H1 (cell line): ENCODE measurements at regions not wholly inside any gene's neighbourhood (a gene's known extent, or its start where the extent isn't known, plus 50 kb on each side); places are given as distances from the start of the nearest gene placed in this dataset.

Experiments
- BRCA1 ChIP-seq: IDR thresholded peaks from 2 replicates; pipeline ENCODE4 v1.6.1; 2012; ENCODE audit warnings: low read depth, low read length, improper control_type of control experiment
- CTCF ChIP-seq, 3 experiments: IDR thresholded peaks; 1 replicate in 2 of 3; 2 replicates in 1 of 3; pipeline versions ENCODE4 v1.5.1 to v1.6.1; 2011; ENCODE audit warnings: low read length in 3 of 3, mild to moderate bottlenecking in 3 of 3, inconsistent platforms in 2 of 3, low read depth in 1 of 3, moderate library complexity in 1 of 3; ENCODE audit not compliant: insufficient read depth in 1 of 3; ENCODE audit errors: control extremely low read depth in 1 of 3
- HDAC6 ChIP-seq: IDR thresholded peaks from one replicate; pipeline ENCODE4 v1.7.1; 2012; ENCODE audit warnings: low read depth, mild to moderate bottlenecking, inconsistent platforms, low read length, moderate library complexity
- POLR2AphosphoS5 ChIP-seq: IDR thresholded peaks from 2 replicates; pipeline ENCODE4 v1.6.1; 2011; ENCODE audit warnings: low read depth, low read length
- RNF2 ChIP-seq: fragments of 200-900, 300-1000 bp; sonication (generic); IDR thresholded peaks from 2 replicates; pipeline ENCODE4 v1.7.1; 2016; ENCODE audit warnings: borderline replicate concordance, low read depth, mild to moderate bottlenecking, antibody characterized with exemption, low read length; ENCODE audit not compliant: poor library complexity, severe bottlenecking; ENCODE audit errors: missing control alignments
- SUZ12 ChIP-seq: fragments of 200-600 bp; sonication (generic); IDR thresholded peaks from 2 replicates; pipeline ENCODE4 v1.6.1; 2012; ENCODE audit warnings: mild to moderate bottlenecking, inconsistent platforms, low read length, moderate library complexity, mixed read lengths
- TCF12 ChIP-seq: IDR thresholded peaks from 2 replicates; pipeline ENCODE4 v1.6.1; 2011; ENCODE audit warnings: low read depth, mild to moderate bottlenecking, low read length
- ZNF274 ChIP-seq: IDR thresholded peaks from 2 replicates; pipeline ENCODE4 v1.7.0; 2012; ENCODE audit warnings: low read length, borderline replicate concordance; ENCODE audit errors: extremely low read depth

GRCh38 chr3:8206971-8207617, 294.5 kb upstream of the LMCD1 start:
- no peak for TF ChIP-seq CTCF (IDR thresholded peaks at IDR 0.05; ENCODE audit: control extremely low read depth in 1 of 3, insufficient read depth in 1 of 3, low read depth in 1 of 3, low read length in 3 of 3)
- no peak for TF ChIP-seq SUZ12
- TF ChIP-seq POLR2AphosphoS5, result no peak
- no peak for TF ChIP-seq RNF2
- TF ChIP-seq TCF12, result no peak
- no peak for TF ChIP-seq BRCA1
- TF ChIP-seq ZNF274, result no peak
- no peak for TF ChIP-seq HDAC6
